ENCODE measurements at regions not wholly inside any gene's neighbourhood (a gene's known extent, or its start where the extent isn't known, plus 50 kb on each side); places are given as distances from the start of the nearest gene placed in this dataset.
A peak's percentile ranks its signal among the peaks of the same experiment; 100 is the strongest.

GRCh38 chr19:29115181-29115580, 97.8 kb downstream of the UQCRFS1 start:
- no peak for TF ChIP-seq ZNF768 (tag by site-specific recombination; IDR thresholded peaks at IDR 0.05)
- TF ChIP-seq ZSCAN18 (tag by site-specific recombination; IDR thresholded peaks at IDR 0.05), result no peak
- TF ChIP-seq ZNF248 (tag by site-specific recombination; IDR thresholded peaks at IDR 0.05), result no peak
- no peak for TF ChIP-seq PRDM1 (tag by site-specific recombination; IDR thresholded peaks at IDR 0.05)
- no peak for TF ChIP-seq ZNF623 (tag by site-specific recombination; IDR thresholded peaks at IDR 0.05)
- peak; percentile 58 for TF ChIP-seq GLIS1 (tag by site-specific recombination; IDR thresholded peaks at IDR 0.05)
- TF ChIP-seq ZNF302 (tag by site-specific recombination; IDR thresholded peaks at IDR 0.05; ENCODE audit: low read depth), result no peak
- peaks cover 3% of the 10 kb centered on the region; the same call in 1 of the 2 replicates for H3K4me1 ChIP-seq (ENCODE audit: control insufficient read depth, insufficient read depth, low read length)
- peaks cover 5% of the 10 kb centered on the region; the same call in 1 of the 2 replicates for H3K9me3 ChIP-seq (ENCODE audit: control insufficient read depth, insufficient read depth, low read depth, low read length)
- no peak overlapping the region for H3K4me3 ChIP-seq (ENCODE audit: low read depth, low read length)
- ChIA-PET POLR2A (no interaction called here), CTCF (no interaction called here)
- H3K36me3 ChIP-seq (ENCODE audit: control insufficient read depth in 2 of 2, insufficient read depth in 1 of 2, low read length in 2 of 2), result no peaks in the 10 kb centered on the region
- H3K27ac ChIP-seq (ENCODE audit: extremely low read depth, low read depth, low read length), result no peak overlapping the region

- POLR2A ChIA-PET, result no interaction called here
- peaks cover 5% of the 10 kb centered on the region; the same call in 1 of the 2 replicates for H3K9me3 ChIP-seq (ENCODE audit: control insufficient read depth, insufficient read depth, low read depth, low read length)
- H3K4me1 ChIP-seq (ENCODE audit: control insufficient read depth, insufficient read depth, low read length), result peaks cover 3% of the 10 kb centered on the region; the same call in 1 of the 2 replicates
- CTCF ChIA-PET, result no interaction called here
- no peaks in the 10 kb centered on the region for H3K36me3 ChIP-seq (ENCODE audit: control insufficient read depth in 2 of 2, insufficient read depth in 1 of 2, low read length in 2 of 2)
- TF ChIP-seq ZNF629 (tag by site-specific recombination; IDR thresholded peaks at IDR 0.05), result no peak
- peak; percentile 29; the same call in 1 of the 2 replicates for TF ChIP-seq GLIS1 (tag by site-specific recombination; IDR thresholded peaks at IDR 0.05)
- H3K4me3 ChIP-seq (ENCODE audit: low read depth, low read length), result no peak overlapping the region
- no peak overlapping the region for H3K27ac ChIP-seq (ENCODE audit: extremely low read depth, low read depth, low read length)
Measured at GRCh38 chr19:29113838-29114237, 99.1 kb downstream of the UQCRFS1 start.

- Histone ChIP-seq H3K36me3 (ENCODE audit: control insufficient read depth in 2 of 2, insufficient read depth in 1 of 2, low read length in 2 of 2) (no peaks in the 10 kb centered on the region), H3K4me3 (ENCODE audit: low read depth, low read length) (no peak overlapping the region), H3K4me1 (ENCODE audit: control insufficient read depth, insufficient read depth, low read length) (no peaks in the 10 kb centered on the region), H3K27ac (ENCODE audit: extremely low read depth, low read depth, low read length) (no peak overlapping the region), H3K9me3 (ENCODE audit: control insufficient read depth, insufficient read depth, low read depth, low read length) (peaks cover 5% of the 10 kb centered on the region; the same call in 1 of the 2 replicates)
- no peak for TF ChIP-seq ZNF580 (tag by site-specific recombination; IDR thresholded peaks at IDR 0.05)
- no peak for TF ChIP-seq ZBTB21 (tag by site-specific recombination; IDR thresholded peaks at IDR 0.05)
- TF ChIP-seq, protein P1, sequence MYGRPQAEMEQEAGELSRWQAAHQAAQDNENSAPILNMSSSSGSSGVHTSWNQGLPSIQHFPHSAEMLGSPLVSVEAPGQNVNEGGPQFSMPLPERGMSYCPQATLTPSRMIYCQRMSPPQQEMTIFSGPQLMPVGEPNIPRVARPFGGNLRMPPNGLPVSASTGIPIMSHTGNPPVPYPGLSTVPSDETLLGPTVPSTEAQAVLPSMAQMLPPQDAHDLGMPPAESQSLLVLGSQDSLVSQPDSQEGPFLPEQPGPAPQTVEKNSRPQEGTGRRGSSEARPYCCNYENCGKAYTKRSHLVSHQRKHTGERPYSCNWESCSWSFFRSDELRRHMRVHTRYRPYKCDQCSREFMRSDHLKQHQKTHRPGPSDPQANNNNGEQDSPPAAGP (tag by site-specific recombination; IDR thresholded peaks at IDR 0.05), result no peak
- no peak for TF ChIP-seq ZNF2 (tag by site-specific recombination; IDR thresholded peaks at IDR 0.05)
- no peak for TF ChIP-seq SCRT2 (tag by site-specific recombination; IDR thresholded peaks at IDR 0.05)
- TF ChIP-seq ZNF549 (tag by site-specific recombination; IDR thresholded peaks at IDR 0.05), result no peak
- TF ChIP-seq WT1 (tag by site-specific recombination; IDR thresholded peaks at IDR 0.05), result no peak
- TF ChIP-seq ZNF324 (tag by site-specific recombination; IDR thresholded peaks at IDR 0.05), result no peak
- no peak for TF ChIP-seq ZNF266 (tag by site-specific recombination; IDR thresholded peaks at IDR 0.05; ENCODE audit: low read depth)
- no peak for TF ChIP-seq ZNF350 (tag by site-specific recombination; IDR thresholded peaks at IDR 0.05)
- no peak for TF ChIP-seq ELK4 (IDR thresholded peaks at IDR 0.05; ENCODE audit: borderline replicate concordance, low read depth, low read length)
- TF ChIP-seq ZBTB10 (tag by site-specific recombination; IDR thresholded peaks at IDR 0.05), result no peak
- no peak for TF ChIP-seq ZBTB48 (tag by site-specific recombination; IDR thresholded peaks at IDR 0.05)
- TF ChIP-seq REPIN1 (tag by site-specific recombination; IDR thresholded peaks at IDR 0.05; ENCODE audit: low read depth), result no peak
- TF ChIP-seq ZNF629 (tag by site-specific recombination; IDR thresholded peaks at IDR 0.05), result no peak
- TF ChIP-seq SP3 (tag by site-specific recombination; IDR thresholded peaks at IDR 0.05), result no peak
- no peak for TF ChIP-seq MYNN (tag by site-specific recombination; IDR thresholded peaks at IDR 0.05; ENCODE audit: borderline replicate concordance)
- no peak for TF ChIP-seq ZSCAN16 (tag by site-specific recombination; IDR thresholded peaks at IDR 0.05)
- CTCF ChIA-PET, result interaction anchor here (0.6 to 2.4 kb wide), 3 partner anchors 8 to 251 kb away, joined by 3 to 12 read pairs (median 4); no protein-coding TSS in a partner anchor
- POLR2A ChIA-PET, result no interaction called here
Measured at GRCh38 chr19:29111576-29111975, 101.4 kb downstream of the UQCRFS1 start.
